ENCODE measurements at regions not wholly inside any gene's neighbourhood (a gene's known extent, or its start where the extent isn't known, plus 50 kb on each side); places are given as distances from the start of the nearest gene placed in this dataset.

GRCh38 chr12:67911789-67912188 lies 77.5 kb upstream of the IFNG-AS1 start:
- no peak for TF ChIP-seq CTCF (IDR thresholded peaks at IDR 0.05; ENCODE audit: low read depth, low read length)
- no peak for TF ChIP-seq MAX (IDR thresholded peaks at IDR 0.05; ENCODE audit: low read depth, low read length)

All from NB4 (cell line).